ENCODE measurements at regions not wholly inside any gene's neighbourhood (a gene's known extent, or its start where the extent isn't known, plus 50 kb on each side); places are given as distances from the start of the nearest gene placed in this dataset.
"Not testable (repeated sequence)": the region's sequence is repeated elsewhere in the genome, so short reads cannot be mapped to it uniquely, and the experiment has no call there.

DNA sequence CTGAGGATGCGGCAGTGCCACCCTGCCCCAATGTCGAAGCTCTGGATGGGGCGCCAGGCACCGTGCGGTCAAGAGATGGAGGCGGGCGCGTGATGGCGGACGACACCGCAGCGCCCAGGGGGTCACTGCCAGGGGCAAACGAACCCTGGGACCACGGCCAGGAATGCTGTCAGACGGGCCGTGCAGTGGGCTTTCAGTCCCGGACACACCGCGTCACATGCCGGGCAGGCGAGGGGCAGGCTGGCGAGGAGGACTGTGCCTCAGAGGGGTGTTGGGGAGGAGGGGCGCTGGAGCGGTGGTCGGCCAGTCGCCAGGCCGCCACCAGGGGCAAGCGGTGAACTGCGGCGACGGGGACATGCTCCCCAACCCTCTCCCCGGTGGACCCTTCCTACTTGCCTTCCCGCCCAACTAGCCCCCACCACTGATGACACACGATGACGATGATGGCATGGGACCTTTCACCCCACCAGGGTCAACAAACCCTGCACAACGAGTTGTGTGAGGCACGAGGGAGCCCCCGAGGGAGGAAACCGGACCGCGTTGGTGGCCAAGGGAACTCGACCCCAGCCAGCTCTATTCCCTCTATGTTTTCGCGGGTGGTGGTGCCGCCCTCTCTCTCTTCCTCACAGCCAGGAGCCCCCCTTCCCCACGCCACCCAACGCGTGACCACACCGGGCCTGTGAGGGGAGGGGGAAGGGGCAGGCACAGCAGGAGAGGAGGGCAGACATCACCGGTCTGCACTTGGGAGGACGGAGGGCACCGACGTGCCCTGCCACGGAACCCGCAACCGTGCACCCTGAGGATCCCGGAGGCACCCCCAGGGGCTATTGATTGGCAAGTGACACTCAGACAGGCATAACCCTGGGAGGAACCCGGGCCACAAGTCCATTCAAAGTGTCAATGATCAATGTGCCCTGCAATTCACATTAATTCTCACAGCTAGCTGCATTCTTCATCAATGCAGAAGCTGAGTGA lies 1960.9 kb upstream of the DEFB115 start:
- DNase-seq = no peak

DNA sequence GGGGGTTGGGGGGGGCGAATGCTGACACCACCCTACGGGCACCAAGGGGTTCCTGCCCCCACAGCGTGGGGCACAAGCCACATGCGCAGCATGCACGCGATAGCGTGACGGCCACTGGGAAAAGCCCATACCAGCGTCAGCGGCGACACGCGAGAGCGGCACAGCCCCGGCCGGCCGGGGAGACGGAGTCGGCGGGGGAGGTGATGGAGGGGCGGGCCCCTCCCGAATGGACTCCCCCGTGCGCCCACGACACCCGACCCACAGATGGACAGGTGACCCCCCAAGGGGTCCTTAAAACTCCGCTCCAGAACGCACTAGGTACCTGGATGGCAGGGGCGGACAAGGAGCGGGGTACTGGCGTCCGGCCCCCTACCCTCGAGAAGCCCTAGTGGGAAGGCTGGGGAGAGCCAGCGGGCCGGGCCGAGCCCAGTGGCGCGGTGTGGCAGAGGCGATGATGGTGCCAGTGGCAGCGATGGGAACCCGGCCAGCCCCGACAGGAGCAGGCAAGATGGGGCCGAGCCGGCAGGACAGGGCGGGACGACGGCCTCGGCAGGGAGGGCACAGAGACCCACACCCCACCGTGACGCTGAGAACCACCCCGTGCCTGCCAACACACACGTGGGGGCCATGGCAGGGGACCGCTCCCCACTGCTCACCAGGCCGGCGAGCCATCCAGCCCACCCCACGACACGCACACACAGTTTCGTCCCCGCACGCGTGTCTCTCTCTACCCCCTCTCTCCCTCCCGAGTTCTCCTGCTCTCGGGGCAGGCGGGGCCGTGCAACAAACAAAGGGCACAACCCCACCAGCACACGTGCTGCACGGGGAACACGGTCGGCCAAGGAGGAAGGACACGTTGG lies 1959.8 kb upstream of the DEFB115 start:
- no peak for DNase-seq

DNA sequence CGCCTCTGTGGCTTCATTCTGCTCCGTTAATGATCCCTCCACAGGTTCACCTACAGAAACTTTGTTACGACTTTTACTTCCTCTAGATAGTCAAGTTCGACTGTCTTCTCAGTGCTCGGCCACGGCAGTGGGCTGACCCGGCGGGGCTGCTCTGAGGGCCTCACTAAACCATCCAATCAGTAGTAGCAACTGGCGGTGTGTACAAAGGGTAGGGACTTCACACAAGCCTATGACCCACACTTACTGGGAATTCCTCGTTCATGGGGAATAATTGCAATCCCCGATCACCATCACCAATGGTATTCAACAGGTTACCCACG lies 1959.2 kb upstream of the DEFB115 start:
- no peak for DNase-seq

DNA sequence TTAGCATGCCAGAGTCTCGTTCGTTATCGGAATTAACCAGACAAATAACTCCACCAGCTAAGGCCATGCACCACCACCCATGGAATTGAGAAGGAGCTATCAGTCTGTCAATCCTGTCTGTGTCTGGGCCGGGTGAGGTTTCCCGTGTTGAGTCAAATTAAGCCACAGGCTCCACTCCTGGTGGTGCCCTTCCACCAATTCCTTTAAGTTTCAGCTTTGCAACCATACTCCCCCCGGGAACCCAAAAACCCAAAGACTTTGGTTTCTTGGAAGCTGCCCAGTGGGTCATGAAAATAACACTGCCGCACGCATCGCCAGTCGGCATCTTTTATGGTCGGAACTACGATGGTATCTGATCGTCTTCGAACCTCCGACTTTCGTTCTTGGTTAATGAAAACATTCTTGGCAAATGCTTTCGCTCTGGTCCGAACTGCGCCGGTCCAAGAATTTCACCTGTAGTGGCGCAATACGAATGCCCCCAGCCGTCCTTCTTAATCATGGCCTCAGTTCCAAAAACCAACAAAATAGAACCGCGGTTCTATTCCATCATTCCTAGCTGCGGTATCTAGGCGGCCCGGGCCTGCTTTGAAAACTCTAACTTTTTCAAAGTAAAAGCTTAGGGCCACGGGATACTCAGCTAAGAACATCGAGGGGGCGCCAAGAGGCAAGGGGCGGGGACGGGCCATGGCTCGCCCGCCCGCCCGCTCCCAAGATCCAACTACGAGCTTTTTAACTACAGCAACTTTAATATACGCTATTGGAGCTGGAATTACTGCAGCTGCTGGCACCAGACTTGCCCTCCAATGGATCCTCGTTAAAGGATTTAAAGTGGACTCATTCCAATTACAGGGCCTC lies 1958.5 kb upstream of the DEFB115 start:
- DNase-seq = no peak

DNA sequence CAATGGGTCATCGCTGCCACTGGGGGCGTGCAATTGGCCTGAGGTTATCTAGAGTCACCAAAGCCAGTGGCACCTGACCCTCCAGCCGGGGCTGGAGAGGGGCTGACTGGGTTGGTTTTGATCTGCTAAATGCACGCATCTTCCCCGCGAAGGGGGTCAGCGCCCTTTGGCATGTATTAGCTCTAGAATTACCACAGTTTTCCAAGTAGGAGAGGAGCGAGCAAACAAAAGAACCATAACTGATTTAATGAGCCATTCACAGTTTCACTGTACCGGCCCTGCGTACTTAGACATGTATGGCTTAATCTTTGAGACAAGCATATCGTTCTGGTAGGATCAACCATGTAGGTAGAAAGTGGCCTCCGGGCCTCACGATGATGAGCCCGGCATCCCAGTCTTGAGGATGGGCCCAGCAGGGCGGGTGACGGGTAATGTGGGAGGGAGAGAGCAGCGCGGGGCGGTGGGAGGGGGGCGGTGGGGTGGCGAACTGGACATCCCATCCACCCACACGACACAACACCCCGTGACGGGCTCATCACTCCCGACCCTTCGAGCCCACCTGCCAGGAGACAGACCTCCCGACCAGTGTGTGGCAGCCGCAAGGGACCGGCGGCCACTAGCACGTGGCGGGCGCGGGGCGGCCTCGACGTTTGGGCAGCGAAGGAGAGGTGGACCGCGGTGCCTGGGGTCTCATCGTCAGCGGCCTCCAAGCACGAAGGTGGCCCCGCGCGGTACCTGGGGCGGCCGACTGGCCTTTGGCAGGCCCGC lies 1957.5 kb upstream of the DEFB115 start:
- no peak for DNase-seq

DNA sequence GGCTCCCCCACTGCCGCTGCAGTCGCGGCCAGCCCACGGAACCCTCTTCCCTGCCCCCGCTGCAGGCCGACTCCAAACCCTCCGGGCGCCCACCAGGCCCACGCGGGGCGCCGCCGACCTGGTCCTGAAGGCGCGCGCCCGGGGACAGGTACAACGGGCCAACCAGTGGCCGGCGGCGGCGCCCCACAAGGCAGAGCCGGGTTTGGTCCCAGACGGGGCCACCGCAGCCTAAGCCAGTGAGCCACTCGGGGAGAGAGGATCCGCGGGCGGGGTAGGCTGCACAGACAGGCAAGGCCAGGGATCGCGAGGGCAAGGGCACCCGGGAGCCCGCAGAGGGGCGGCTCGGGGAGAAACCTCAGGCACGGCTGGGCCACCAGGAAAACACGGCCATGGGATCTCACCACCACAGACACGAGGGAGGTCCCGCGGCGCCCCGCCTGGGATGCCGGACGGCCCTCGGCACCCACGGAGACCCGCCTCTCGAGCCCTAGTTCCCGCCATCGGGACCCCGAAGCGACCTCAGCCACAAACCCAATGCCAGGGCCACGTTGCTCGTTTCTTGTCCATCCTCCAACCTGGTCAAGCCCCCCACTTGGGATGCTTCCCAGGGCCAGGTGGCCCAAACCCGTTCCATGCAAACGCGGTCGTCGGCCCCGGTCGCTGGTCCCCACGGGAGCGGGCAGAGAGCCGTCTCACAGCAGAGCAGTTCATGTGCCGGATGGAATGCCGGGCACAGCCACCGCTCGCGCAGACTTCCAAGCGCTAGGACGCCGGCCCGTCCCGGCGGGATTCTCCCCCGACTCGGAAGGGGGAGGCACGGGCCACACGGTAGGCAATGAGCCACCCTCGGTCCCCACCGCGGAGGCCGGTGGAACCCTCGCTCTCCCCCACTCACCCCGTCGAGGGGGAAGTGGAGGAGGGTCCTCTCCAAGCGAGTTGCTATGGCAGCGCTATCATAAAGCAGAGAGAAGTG lies 1956.6 kb upstream of the DEFB115 start:
- no peak for DNase-seq

DNA sequence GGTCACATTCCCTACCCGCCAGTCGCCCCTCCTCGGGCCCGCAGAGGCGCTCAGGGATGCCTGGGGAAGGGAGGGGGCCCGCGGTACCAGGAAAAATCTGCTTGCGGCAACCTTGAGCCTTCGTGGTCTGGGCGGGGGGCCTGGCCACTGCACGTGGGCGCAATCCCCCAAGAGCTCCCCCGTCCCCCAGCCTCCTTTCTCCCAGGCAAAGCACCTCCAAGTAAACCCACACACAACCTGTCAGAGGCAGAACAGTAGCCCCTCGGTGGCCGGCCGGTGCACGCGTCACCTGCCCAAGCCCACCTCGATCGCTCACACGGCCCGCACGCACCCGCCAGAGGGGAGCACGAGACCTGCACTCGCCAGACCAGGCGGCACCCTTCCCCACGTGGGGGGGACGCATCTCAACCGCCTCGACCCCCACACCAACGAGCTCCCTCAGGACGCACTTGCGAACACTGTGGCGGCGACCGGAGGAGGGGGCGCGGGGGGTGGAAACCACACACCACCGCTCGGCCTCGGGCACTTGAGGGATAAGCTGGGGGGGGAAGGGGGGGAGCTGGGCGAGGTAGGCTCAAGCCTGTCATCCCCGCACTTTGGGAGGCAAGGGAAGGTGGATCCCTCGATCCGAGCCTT lies 1955.7 kb upstream of the DEFB115 start:
- DNase-seq = no peak

DNA sequence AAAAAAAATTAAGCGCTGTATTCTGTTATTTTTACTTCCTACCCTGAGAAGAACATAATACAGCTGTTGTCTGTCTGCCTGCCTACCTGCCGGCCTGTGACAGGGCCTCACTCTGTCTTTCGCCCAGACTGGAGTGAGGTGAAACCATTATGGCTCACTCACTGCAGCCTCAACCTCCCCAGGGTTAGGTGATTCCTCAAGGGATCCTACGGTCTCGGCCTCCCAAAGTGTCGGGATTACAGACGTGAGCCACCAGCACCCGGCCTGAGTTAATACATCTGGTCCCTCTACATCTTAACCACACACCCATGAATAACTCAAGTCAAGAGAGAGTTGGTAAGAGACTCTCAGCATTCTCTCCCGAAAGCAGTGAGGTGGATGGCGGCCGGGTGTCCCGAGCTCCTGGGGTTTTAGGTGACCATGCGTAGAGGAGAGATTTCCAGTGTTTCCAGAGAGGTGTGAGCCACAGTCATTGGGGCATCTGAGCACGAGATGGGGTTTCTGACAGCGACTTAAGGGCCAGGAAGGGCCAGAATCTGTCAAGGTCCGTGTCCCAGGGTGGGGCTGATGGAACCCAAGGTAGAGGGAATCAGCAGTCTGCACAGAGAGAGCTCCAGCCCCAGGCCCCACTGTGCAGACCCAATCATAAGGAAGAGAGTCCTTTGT lies 1954.4 kb upstream of the DEFB115 start:
- no peak for DNase-seq

DNA sequence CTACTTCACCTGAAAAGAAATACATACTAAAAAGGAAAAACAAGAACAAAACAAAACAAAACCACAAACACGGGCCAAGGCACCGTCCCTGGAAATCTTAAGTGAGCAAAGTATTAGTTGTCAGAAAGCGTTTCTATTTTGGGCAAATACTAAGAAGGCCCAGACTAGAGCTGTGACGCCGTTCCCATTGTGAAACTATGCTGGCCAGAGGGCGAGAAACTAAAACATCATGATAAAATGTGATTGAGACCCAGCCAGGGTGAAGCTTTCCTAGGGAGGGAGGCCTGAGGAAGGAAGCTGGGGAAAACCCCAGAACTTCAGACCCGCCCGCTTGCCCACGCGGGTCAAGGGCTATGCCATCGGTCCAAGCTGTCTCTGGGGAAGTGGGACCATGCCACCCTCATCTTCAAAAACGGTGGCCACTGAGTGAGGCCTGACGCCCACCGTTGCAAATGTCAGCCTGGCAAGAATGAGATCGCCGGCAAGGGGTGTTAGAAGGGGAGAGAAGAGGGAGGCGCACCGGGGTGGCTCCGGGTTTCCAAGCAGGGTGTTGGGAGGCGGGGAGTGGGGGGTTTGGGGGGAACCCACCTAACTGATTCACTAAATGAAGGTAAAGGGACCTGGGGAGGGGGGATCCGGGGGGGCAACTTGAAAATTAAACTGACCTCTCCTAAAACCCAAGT lies 1950.9 kb upstream of the DEFB115 start:
- DNase-seq = no peak

DNA sequence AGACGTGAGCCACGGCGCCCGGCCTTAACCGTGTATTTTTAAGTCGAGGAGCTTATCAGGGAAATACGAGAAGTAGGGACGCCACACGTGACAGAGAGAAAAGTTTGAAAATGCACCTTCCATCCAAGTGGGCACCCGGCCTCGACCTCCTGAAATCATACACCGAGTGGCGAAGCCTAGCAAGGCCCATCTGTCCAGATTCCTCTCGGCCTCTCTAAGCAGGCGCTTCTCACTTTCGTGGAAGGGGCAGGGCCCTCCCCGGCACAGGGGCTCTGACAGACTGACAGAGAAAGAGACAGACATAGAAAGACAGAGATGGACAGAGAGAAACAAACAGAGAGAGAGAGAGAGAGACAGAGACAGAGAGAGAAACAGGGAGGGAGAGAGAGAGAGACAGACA lies 1950.0 kb upstream of the DEFB115 start:
- DNase-seq = not testable (repeated sequence)

DNA sequence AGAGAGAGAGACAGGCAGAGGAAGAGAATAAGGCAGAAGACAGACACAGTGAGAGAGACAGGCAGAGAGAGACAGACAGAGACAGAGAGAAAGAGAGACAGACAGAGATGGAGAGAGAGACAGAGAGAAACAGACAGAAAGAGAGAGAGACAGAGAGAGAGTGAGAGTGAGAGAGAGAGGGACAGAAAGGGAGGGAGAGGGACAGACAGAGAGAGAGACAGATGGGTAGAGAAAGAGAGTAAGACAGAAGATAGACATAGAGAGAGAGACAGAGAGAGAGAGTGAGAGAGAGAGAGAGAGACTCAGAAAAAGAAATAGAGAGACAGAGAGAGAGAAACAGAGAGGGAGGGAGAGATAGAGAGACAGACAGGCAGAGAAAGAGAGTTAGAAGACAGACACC lies 1948.5 kb upstream of the DEFB115 start:
- DNase-seq = not testable (repeated sequence)

DNA sequence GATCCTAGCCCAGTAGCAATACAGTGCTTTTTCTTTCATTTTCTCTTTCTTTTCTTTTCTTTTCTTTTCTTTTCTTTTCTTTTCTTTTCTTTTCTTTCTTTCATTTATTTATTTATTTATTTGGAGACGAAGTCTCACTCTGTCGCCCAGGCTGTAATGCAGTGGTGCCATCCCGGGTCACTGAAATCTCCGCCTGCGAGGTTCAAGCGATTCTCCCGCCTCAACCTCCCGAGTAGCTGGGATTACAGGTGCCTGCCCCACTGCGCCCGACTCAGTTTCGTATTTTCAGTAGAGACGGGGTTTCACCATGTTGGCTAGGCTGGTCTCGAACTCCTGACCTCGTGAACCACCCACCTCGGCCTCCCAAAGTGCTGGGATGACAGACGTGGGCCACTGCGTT lies 1948.0 kb upstream of the DEFB115 start:
- not testable (repeated sequence) for DNase-seq

DNA sequence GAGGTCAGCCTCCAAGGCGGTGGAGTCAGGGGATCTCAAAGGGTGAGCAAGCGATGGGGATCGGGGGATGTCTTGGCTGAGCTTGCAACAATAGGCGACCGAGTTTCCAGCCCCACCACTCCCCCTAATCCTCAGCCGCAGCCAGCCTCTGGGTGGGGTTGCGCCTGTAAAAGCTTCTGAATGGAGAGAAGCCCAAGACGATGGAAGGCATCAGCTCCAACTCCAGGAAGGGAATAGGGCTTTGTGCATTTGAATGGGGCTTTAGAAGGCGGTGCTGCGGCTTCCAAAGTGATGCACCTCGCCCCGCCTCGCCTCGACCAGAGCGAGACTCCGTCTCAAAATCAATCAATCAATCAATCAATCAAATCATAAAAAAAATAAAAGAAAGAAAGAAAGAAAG lies 1946.4 kb upstream of the DEFB115 start:
- not testable (repeated sequence) for DNase-seq

DNA sequence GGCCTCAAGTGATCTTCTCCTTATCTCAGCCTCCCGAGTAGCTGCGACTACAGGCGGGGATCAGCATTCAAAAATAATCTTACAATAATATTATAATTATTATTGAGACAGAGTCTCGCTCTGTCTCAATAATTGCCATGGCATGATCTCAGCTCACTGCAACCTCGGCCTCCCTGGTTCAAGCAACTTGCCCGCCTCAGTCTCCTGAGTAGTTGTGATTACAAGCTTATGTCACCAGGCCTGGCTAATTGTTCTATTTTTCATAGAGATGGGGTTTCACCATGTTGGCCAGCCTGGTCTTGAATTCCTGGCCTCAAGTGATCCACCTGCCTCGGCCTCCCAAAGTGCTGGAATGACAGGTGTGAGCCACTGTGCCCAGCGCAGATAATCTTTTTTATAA lies 1944.8 kb upstream of the DEFB115 start:
- not testable (repeated sequence) for DNase-seq

DNA sequence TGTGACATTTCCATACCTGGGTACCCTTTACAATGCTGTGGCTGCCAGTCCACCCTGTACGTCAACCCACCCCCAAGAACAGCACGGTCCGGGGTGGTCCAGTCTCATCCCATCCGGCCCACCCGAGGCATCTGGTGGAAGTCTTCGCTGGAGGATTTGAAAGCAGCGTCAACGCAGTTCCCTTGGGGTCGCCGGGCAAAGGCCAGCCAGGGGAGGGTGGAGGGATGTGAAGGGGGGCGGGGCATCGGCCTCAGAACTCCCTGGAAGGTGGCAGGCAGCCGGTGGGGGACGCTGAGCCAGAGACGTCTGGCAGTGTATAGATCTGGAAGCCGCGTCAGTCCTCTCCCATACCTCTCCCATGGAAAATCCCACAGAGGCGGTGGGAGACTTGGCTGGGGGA lies 1944.0 kb upstream of the DEFB115 start:
- no peak for DNase-seq

DNA sequence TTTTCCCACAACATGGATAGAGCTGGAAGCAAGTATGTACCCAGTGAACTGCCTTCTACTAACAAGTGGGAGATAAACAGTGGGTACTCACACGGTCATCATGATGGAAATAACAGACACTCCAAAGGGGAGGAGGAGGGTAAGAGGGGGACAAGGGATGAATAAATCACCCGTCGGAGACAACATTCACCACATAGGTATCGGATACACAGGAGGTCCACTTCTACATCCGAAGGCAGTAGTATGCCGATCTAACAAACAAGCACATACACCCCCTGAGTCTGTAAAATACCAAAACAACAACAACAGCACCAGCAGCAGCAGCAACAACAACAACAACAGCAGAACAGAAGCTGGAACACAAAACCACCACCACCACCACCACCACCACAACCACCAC lies 1943.2 kb upstream of the DEFB115 start:
- DNase-seq = no peak

DNA sequence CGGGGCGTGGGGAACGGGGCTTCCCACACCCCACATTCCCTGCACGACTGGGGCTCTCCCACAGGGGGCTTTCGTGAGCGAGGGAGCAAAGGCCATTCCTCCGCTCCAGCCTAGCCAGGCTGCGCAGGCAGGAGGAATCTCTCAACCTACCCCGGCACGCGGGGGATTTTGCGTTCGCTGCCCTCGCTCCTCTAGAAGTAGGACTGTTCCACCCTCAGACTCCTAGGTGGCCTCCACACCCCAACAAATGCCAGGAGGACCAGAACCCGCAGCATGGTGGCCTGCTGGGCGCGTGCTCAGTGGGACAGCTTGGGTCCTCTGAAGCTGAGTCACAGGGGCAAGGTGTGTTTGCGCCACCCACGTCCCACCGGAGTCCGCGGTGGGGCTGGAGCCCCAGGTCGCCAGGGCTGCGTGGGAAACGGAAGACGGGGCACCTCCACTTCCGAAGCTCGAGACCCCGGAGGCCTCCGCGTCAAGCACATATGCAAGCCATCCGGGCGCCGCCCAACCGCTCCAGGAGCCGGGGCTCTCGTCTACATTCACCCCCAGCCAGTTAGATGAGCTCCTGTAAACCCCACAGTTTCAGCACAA lies 1938.5 kb upstream of the DEFB115 start:
- DNase-seq = no peak

DNA sequence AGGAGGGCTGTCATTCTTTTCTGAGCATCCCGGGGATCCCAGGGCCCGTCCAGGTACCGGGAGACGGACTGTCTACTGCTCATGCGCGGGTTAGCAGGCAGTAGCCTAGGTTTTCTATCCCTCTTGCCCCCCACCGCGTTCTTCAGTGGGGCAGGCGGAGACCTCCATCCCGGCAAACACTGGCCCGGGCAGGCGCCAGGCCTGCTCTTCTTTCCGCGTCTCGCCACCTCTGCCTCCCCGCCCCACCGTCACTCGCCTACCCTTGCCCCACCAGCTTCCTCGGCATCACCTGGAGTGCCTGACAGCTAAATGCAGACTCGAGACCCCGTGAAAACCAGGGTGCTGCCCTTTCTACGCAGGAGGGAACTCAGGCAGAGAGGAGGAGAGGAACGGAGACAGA lies 1937.7 kb upstream of the DEFB115 start:
- no peak for DNase-seq
